ENCODE measurements at regions not wholly inside any gene's neighbourhood (a gene's known extent, or its start where the extent isn't known, plus 50 kb on each side); places are given as distances from the start of the nearest gene placed in this dataset.
"Not testable (repeated sequence)": the region's sequence is repeated elsewhere in the genome, so short reads cannot be mapped to it uniquely, and the experiment has no call there.

DNA sequence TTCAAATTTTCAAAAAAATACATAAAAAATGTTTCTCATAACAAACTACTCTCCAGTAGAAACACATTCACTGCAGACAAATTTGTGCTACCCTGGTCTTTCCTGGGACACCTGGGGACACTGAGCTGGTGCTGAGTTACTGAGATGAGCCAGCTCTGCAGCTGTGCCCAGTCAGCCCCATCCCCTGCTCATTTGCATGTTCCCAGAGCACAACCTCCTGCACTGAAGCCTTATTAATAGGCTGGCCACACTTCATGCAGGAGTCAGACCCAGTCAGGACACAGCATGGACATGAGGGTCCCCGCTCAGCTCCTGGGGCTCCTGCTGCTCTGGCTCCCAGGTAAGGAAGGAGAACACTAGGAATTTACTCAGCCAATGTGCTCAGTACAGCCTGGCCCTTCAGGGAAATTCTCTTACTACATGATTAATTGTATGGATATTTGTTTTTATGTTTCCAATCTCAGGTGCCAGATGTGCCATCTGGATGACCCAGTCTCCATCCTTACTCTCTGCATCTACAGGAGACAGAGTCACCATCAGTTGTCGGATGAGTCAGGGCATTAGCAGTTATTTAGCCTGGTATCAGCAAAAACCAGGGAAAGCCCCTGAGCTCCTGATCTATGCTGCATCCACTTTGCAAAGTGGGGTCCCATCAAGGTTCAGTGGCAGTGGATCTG, 1529.3 kb downstream of the RPIA start:
- DNase-seq; H3K4me1 Mint-ChIP-seq; H3K4me3 Mint-ChIP-seq; H3K4me1 ChIP-seq (ENCODE audit: insufficient read depth, low read length); H3K27ac ChIP-seq (ENCODE audit: low read depth, low read length); intact Hi-C loops (cut with micrococcal nuclease); H3K9me3 ChIP-seq (ENCODE audit: control insufficient read depth in 1 of 2, low read length in 2 of 2); H3K27me3 ChIP-seq (ENCODE audit: insufficient read depth, low read length); H3K36me3 ChIP-seq (ENCODE audit: insufficient read depth, low read length); H3K27ac Mint-ChIP-seq; CTCF ChIA-PET (ENCODE audit: partially characterized antibody); H3K4me3 ChIP-seq (ENCODE audit: low read length in 2 of 2); H3K9me3 Mint-ChIP-seq; H3K36me3 Mint-ChIP-seq; H3K27me3 Mint-ChIP-seq; POLR2A ChIA-PET (ENCODE audit: partially characterized antibody): not testable (repeated sequence)

- Mint-ChIP-seq H3K27me3 (no peaks in the 10 kb centered on the region), H3K27ac (no peak overlapping the region), H3K36me3 (no peaks in the 10 kb centered on the region), H3K9me3 (peaks cover 0 to 3% (median 3%) of the 10 kb centered on the region in 8 donors), H3K4me1 (no peaks in the 10 kb centered on the region), H3K4me3 (no peak overlapping the region)
- DNase-seq, result no peak
- POLR2A ChIA-PET (ENCODE audit: partially characterized antibody), result no interaction called here
- Histone ChIP-seq H3K4me1 (ENCODE audit: insufficient read depth, low read length) (no peaks in the 10 kb centered on the region), H3K27me3 (ENCODE audit: insufficient read depth, low read length) (no peaks in the 10 kb centered on the region), H3K4me3 (ENCODE audit: low read length in 2 of 2) (no peak overlapping the region), H3K36me3 (ENCODE audit: insufficient read depth, low read length) (no peaks in the 10 kb centered on the region), H3K27ac (ENCODE audit: low read depth, low read length) (no peak overlapping the region), H3K9me3 (ENCODE audit: control insufficient read depth in 1 of 2, low read length in 2 of 2) (no peaks in the 10 kb centered on the region)
- CTCF ChIA-PET (ENCODE audit: partially characterized antibody), result no interaction called here
- intact Hi-C loops (cut with micrococcal nuclease), result no loop called here
Measured at GRCh38 chr2:90221300-90221651, 1529.8 kb downstream of the RPIA start.

GRCh38 chr2:90224767-90225166, 1533.3 kb downstream of the RPIA start:
- H3K9me3 Mint-ChIP-seq; intact Hi-C loops (cut with micrococcal nuclease); H3K9me3 ChIP-seq (ENCODE audit: control insufficient read depth in 1 of 2, low read length in 2 of 2); H3K27me3 ChIP-seq (ENCODE audit: insufficient read depth, low read length); DNase-seq; H3K36me3 Mint-ChIP-seq; H3K27ac ChIP-seq (ENCODE audit: low read depth, low read length); H3K4me3 ChIP-seq (ENCODE audit: low read length in 2 of 2); POLR2A ChIA-PET (ENCODE audit: partially characterized antibody); H3K27me3 Mint-ChIP-seq; H3K4me3 Mint-ChIP-seq; H3K36me3 ChIP-seq (ENCODE audit: insufficient read depth, low read length); H3K4me1 Mint-ChIP-seq; CTCF ChIA-PET (ENCODE audit: partially characterized antibody); H3K27ac Mint-ChIP-seq; H3K4me1 ChIP-seq (ENCODE audit: insufficient read depth, low read length): not testable (repeated sequence)

DNA sequence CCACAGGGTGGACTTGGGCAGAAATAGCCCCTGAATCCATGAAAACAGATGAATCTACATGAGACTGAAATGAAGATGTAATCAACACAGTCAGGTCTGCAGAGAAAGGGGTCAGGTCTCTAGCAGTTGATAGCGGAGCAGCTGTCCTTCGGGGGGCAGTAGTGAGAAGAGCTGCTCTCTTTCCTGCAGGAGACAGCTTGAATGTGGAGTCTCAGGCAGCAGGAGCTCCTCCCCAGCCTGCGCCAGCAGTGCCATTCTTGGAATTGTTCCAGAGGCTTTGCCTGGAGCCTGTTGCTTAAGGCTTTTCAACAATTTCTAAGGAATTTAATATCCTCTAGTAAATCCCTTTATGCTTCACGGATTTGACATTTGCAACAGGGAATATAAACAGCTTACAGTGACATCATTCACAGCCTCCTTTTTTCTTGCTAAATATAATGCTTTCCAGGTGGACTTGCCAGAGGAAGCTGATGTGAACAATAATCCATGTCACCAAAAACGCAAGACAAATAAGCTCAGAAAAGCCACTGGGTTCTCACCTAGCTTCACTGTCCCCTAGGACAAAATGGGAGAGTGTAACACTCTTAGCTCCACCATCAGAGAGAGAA, 1535.1 kb downstream of the RPIA start:
- H3K9me3 ChIP-seq (ENCODE audit: control insufficient read depth in 1 of 2, low read length in 2 of 2); H3K27ac Mint-ChIP-seq; H3K36me3 ChIP-seq (ENCODE audit: insufficient read depth, low read length); H3K4me1 ChIP-seq (ENCODE audit: insufficient read depth, low read length); DNase-seq; H3K27ac ChIP-seq (ENCODE audit: low read depth, low read length); H3K4me3 Mint-ChIP-seq; H3K27me3 ChIP-seq (ENCODE audit: insufficient read depth, low read length); H3K9me3 Mint-ChIP-seq; intact Hi-C loops (cut with micrococcal nuclease); H3K36me3 Mint-ChIP-seq; CTCF ChIA-PET (ENCODE audit: partially characterized antibody); H3K4me3 ChIP-seq (ENCODE audit: low read length in 2 of 2); H3K4me1 Mint-ChIP-seq; POLR2A ChIA-PET (ENCODE audit: partially characterized antibody); H3K27me3 Mint-ChIP-seq: not testable (repeated sequence)

DNA sequence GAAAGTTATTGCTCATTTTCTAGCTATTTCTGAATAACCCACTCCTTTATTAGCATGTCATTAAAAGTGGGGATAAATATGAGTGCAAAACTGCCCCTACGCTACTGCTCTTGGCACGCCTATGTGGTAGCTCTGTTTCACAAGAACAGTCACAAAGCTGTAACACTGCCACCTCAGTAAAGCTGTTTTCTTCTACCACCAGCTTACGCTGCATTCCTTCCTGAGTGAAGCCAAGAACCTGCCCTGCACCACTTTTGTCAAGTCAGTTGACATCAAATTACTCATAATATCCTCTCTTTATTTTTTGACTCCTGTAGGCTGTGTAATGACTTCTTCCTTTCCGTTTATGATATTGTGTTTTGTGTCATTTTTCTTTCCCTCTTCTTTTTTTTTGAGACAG, 1539.7 kb downstream of the RPIA start:
- intact Hi-C loops (cut with micrococcal nuclease); H3K27me3 Mint-ChIP-seq; H3K9me3 Mint-ChIP-seq; H3K4me1 ChIP-seq (ENCODE audit: insufficient read depth, low read length); H3K27ac Mint-ChIP-seq; DNase-seq; H3K4me1 Mint-ChIP-seq; H3K27ac ChIP-seq (ENCODE audit: low read depth, low read length); H3K4me3 ChIP-seq (ENCODE audit: low read length in 2 of 2); H3K9me3 ChIP-seq (ENCODE audit: control insufficient read depth in 1 of 2, low read length in 2 of 2); CTCF ChIA-PET (ENCODE audit: partially characterized antibody); H3K36me3 ChIP-seq (ENCODE audit: insufficient read depth, low read length); H3K27me3 ChIP-seq (ENCODE audit: insufficient read depth, low read length); POLR2A ChIA-PET (ENCODE audit: partially characterized antibody); H3K4me3 Mint-ChIP-seq; H3K36me3 Mint-ChIP-seq: not testable (repeated sequence)

- H3K27me3 ChIP-seq (ENCODE audit: insufficient read depth, low read length); intact Hi-C loops (cut with micrococcal nuclease); H3K27me3 Mint-ChIP-seq; DNase-seq; H3K4me3 ChIP-seq (ENCODE audit: low read length in 2 of 2); CTCF ChIA-PET (ENCODE audit: partially characterized antibody); H3K9me3 Mint-ChIP-seq; POLR2A ChIA-PET (ENCODE audit: partially characterized antibody); H3K9me3 ChIP-seq (ENCODE audit: control insufficient read depth in 1 of 2, low read length in 2 of 2); H3K27ac ChIP-seq (ENCODE audit: low read depth, low read length); H3K4me1 ChIP-seq (ENCODE audit: insufficient read depth, low read length); H3K36me3 Mint-ChIP-seq; H3K4me3 Mint-ChIP-seq; H3K27ac Mint-ChIP-seq; H3K4me1 Mint-ChIP-seq; H3K36me3 ChIP-seq (ENCODE audit: insufficient read depth, low read length): not testable (repeated sequence)
Measured at GRCh38 chr2:90235452-90235851, 1544.0 kb downstream of the RPIA start.

- DNase-seq; H3K27me3 Mint-ChIP-seq; H3K27ac ChIP-seq (ENCODE audit: low read depth, low read length); H3K36me3 ChIP-seq (ENCODE audit: insufficient read depth, low read length); H3K4me3 Mint-ChIP-seq; H3K4me1 Mint-ChIP-seq; H3K9me3 Mint-ChIP-seq; POLR2A ChIA-PET (ENCODE audit: partially characterized antibody); CTCF ChIA-PET (ENCODE audit: partially characterized antibody); H3K27me3 ChIP-seq (ENCODE audit: insufficient read depth, low read length); H3K27ac Mint-ChIP-seq; H3K9me3 ChIP-seq (ENCODE audit: control insufficient read depth in 1 of 2, low read length in 2 of 2); H3K36me3 Mint-ChIP-seq; intact Hi-C loops (cut with micrococcal nuclease); H3K4me1 ChIP-seq (ENCODE audit: insufficient read depth, low read length); H3K4me3 ChIP-seq (ENCODE audit: low read length in 2 of 2): not testable (repeated sequence)
Measured at GRCh38 chr2:90237923-90238361, 1546.5 kb downstream of the RPIA start.

Measured in CD4-positive, alpha-beta memory T cell (primary cell).